ENCODE measurements at regions not wholly inside any gene's neighbourhood (a gene's known extent, or its start where the extent isn't known, plus 50 kb on each side); places are given as distances from the start of the nearest gene placed in this dataset.

DNA sequence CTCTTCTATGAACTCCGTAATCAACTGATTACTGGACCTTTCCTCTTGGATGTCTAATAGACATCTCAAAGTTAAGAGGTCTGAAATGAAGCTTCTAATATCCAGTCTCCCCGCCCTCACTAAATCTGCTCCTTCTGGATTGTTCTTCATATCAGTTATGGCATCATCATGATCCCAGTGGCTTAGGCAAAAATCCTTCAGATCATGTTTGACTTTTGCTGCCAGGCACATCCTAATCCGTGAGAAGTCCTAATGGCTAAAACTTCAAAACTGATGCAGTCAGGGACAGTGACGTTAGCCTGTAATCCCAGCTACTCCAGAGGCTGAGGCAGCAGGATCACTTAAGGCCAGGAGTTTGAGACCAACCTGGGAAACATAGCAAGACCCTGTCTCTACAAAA is 55.1 kb upstream of the GUCY1A1 start:
- intact Hi-C loops (cut with DNase I; ENCODE audit: low total_unique reads), result no loop called here
- TF ChIP-seq POLR2A (IDR thresholded peaks at IDR 0.05), result no peak
- TF ChIP-seq, protein P1, sequence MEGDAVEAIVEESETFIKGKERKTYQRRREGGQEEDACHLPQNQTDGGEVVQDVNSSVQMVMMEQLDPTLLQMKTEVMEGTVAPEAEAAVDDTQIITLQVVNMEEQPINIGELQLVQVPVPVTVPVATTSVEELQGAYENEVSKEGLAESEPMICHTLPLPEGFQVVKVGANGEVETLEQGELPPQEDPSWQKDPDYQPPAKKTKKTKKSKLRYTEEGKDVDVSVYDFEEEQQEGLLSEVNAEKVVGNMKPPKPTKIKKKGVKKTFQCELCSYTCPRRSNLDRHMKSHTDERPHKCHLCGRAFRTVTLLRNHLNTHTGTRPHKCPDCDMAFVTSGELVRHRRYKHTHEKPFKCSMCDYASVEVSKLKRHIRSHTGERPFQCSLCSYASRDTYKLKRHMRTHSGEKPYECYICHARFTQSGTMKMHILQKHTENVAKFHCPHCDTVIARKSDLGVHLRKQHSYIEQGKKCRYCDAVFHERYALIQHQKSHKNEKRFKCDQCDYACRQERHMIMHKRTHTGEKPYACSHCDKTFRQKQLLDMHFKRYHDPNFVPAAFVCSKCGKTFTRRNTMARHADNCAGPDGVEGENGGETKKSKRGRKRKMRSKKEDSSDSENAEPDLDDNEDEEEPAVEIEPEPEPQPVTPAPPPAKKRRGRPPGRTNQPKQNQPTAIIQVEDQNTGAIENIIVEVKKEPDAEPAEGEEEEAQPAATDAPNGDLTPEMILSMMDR (IDR thresholded peaks at IDR 0.05 in 4 of 5, conservative IDR thresholded peaks at IDR 0.05 in 1 of 5), result no peak
- ATAC-seq, result no peak

DNA sequence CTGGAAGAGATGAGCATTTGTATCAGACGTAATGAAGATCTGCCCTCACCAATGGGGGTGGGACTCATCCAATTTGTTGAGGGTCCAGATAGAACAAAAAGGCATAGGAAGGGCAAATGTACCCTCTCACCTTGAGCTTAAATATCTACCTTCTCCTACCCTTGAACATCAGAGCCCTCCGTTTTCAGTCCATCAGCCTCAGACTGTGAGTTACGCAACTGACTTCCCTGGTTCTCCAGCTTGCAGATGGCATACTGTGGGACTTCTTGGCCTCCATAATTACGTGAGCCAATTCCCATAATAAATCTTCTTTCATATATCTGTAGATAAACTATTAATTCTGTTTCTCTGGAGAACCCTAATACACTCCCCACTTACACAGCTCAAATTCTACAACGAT is 56.5 kb upstream of the GUCY1A1 start:
- DNase-seq (no peak), ATAC-seq (no peak)
- intact Hi-C loops (cut with DNase I; ENCODE audit: low total_unique reads) (no loop called here), in situ Hi-C loops (cut with MboI; ENCODE audit: low sequenced_read_pairs in 4 of 4) (no loop called here)
- Histone ChIP-seq H3K4me1 (no peaks in the 10 kb centered on the region), H3K36me3 (no peaks in the 10 kb centered on the region), H3K9me3 (no peaks in the 10 kb centered on the region), H3K27me3 (no peaks in the 10 kb centered on the region), H3K4me3 (no peak overlapping the region), H3K27ac (no peak overlapping the region)
- no peak for TF ChIP-seq POLR2A (IDR thresholded peaks at IDR 0.05)
- TF ChIP-seq, protein P1 (IDR thresholded peaks at IDR 0.05 in 4 of 5, conservative IDR thresholded peaks at IDR 0.05 in 1 of 5), result no peak

More for the DNA sequence above, 55.1 kb upstream of the GUCY1A1 start:
- Histone ChIP-seq H3K9me3 (no peaks in the 10 kb centered on the region), H3K4me3 (no peak overlapping the region), H3K36me3 (no peaks in the 10 kb centered on the region), H3K27ac (no peak overlapping the region), H3K4me1 (no peaks in the 10 kb centered on the region), H3K27me3 (no peaks in the 10 kb centered on the region)
- DNase-seq, result no peak
- in situ Hi-C loops (cut with MboI; ENCODE audit: low sequenced_read_pairs in 4 of 4), result no loop called here

DNA sequence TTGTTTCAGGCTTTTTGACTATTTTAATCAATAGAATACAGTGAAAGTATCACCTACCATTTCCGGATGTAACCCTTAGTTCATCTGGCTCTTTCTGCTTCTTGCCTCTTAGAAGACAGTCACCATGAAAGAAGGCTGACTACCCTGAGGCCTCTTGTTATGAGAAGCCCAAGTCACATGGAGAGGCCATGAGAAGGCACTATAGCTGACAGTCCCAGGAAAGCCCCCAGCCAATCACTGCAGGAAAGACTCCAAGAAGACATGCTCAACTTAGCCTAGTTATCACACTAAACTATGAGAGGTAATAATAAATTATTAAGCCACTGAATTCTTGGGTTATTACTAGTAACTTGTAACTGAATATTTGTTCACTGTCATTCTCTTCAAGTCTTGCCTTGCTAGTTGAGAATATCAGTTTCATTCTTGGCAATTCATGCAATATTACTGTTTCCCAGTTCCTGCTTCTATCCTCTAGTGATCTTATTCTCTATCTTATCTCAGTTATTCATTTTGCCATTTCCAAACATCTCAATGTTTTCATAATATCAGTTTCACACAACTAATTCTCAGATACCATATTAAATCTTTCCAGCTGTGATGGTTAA is 57.1 kb upstream of the GUCY1A1 start:
- Histone ChIP-seq H3K4me1 (no peaks in the 10 kb centered on the region), H3K27ac (no peak overlapping the region), H3K27me3 (no peaks in the 10 kb centered on the region), H3K4me3 (no peak overlapping the region), H3K9me3 (no peaks in the 10 kb centered on the region), H3K36me3 (no peaks in the 10 kb centered on the region)
- intact Hi-C loops (cut with DNase I; ENCODE audit: low total_unique reads), result loop anchor here (5.0 kb wide), 1 partner anchor 62 kb away; no protein-coding TSS in a partner anchor
- in situ Hi-C loops (cut with MboI; ENCODE audit: low sequenced_read_pairs in 4 of 4), result no loop called here
- TF ChIP-seq POLR2A (IDR thresholded peaks at IDR 0.05), result no peak
- TF ChIP-seq, protein P1 (IDR thresholded peaks at IDR 0.05 in 4 of 5, conservative IDR thresholded peaks at IDR 0.05 in 1 of 5), result no peak
- ATAC-seq, result no peak
- DNase-seq, result no peak

DNA sequence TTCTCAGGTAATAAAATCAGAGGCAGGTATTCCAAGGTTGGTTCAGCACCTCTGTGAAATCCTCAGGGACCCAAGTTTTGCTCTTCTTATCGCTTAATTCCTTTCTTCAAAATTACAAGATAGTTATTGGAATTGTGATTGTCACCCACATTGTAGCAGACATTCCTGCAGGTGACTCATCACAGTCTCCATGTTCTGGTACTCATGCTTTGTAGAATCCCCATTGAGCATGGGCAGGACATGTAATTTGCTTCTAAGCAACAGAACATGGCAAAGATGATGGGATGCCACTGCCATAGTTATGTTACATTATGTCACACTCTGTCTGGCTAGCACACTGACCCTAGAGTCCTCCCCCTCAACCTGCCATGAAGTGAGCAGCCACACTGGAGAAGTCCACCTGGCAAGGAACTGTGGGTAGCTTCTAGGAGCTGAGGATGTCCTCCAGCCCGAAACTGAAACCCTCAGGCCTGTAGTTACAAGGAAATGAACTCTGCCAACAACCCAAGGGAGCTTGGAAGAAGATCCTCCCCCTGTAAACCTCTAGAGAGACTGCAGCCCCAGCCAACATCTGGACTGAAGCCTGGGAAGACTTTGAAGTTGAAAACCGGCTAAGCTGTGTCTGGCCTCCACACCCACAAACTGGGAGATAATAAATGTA is 58.3 kb upstream of the GUCY1A1 start:
- TF ChIP-seq, protein P1 (IDR thresholded peaks at IDR 0.05 in 4 of 5, conservative IDR thresholded peaks at IDR 0.05 in 1 of 5), result no peak
- no peak for TF ChIP-seq POLR2A (IDR thresholded peaks at IDR 0.05)
- Histone ChIP-seq H3K27ac (no peak overlapping the region), H3K4me3 (no peak overlapping the region), H3K4me1 (no peaks in the 10 kb centered on the region), H3K27me3 (no peaks in the 10 kb centered on the region), H3K36me3 (no peaks in the 10 kb centered on the region), H3K9me3 (no peaks in the 10 kb centered on the region)
- intact Hi-C loops (cut with DNase I; ENCODE audit: low total_unique reads) (loop anchor here (5.0 kb wide), 1 partner anchor 61 kb away; no protein-coding TSS in a partner anchor), in situ Hi-C loops (cut with MboI; ENCODE audit: low sequenced_read_pairs in 4 of 4) (no loop called here)
- DNase-seq (no peak), ATAC-seq (no peak)

All from gastrocnemius medialis (tissue), 4 donors.